ENCODE measurements at regions not wholly inside any gene's neighbourhood (a gene's known extent, or its start where the extent isn't known, plus 50 kb on each side); places are given as distances from the start of the nearest gene placed in this dataset.
A peak's percentile ranks its signal among the peaks of the same experiment; 100 is the strongest.

DNA sequence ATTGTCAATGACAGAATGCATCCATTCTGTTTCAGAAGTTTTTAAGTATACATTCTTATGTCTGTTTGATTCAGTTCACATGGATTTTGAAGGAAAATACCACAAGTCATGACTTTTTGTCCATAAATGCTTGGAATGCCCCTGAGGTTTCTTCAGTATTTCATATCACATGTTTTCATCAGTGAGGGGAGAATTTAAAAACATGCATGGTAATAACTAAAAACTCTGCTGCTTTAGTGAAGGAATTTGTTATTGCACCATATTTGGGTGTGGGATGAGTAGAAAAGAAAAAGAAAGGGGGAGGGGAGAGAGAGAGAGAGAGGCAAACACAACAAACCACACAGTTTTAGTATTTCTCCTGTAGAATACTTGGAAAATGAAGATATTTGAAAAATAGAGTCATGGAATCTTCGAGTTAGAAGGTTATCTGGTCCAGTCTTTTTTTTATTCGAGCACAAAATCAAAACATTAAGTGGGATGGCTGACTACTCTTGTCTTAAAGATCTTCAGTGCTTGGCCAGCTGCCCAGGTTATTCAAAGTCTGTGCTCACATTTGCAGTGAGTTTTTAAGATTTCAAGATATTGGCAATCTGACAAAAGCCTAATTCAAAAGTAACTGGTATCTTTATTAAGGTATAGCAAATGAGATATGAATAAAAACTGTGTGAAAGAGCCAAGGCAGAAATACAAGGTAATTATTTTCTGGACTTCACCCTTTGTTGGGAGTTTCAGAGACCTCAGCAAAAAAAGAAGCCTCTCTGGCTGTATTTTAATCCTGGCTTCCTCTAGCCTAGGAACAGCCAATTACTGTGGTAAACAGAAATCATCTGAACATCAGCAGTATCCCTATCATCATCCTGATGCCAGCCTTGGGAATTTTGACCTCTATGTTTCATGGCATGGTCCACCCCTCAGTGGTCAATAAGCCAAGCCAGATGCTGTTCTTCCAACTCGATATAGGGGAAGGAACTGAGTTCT is 687.9 kb upstream of the CITED2 start:
- no peak for DNase-seq

DNA sequence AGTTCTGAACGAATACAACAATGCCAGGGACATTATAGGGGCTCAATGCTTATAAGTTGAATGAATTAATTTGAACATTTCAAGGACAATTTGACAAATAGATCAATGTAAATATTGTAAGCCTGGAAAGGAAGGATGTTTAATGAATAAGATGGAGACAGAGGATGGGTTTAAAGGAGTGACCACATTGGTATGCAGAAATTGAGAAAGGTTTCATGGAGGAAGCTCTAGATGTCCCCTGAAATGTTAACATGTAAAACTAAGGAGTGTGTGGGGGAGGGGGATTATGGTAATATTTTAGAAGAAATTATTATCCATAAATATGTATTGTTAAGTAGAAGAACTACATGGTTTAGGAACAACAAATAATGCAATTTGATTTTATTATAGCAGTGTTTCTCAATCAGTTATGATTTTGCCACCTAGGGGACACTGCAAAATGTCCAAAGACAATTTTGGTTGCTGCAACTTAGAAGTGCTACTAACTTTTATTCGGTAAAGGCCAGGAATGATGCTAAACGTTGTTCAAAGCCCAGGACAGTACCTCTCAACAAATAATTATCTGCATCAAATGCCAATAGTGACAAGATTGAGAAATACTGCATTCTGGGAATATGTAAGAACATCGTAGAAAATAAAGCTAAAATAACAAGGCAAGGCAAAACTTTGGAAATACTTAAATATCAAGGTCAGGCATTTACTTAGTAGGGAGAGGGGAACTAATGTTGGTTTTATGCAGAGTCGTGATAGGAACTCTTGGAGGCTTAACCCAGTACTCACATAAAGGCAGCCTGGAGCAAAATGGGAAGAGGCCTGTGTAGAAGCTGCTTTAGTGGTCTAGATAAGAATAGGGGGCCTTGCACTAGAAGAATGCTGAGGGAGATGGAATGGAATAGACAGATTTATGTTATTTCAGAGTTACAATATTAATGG is 686.9 kb upstream of the CITED2 start:
- DNase-seq, result no peak

DNA sequence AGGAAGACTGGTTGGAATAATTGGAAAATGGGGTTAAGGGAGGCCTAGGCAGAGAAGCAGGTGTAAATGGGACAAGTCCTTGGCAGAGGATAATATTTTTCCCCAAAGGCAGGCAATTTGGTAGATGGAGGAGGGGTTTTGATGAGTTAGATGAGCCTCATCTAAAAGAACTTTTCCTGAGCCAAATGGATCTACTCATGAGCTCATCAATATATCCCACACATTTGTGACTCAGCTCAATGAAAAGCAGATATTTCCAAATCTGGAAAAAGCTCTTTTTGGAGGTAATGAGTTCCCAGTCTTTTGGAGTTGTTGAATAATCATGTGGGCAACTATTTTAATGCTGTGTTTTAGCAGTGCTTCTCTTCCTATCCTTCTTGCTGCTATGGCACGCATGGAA is 685.5 kb upstream of the CITED2 start:
- DNase-seq, result no peak

GRCh38 chr6:140058863-140059262 is 684.4 kb upstream of the CITED2 start:
- no peak for DNase-seq

GRCh38 chr6:140052736-140053729 is 678.6 kb upstream of the CITED2 start:
- DNase-seq, result no peak

GRCh38 chr6:140051521-140052512 is 677.4 kb upstream of the CITED2 start:
- no peak for DNase-seq

- DNase-seq, result no peak
Observed at GRCh38 chr6:140050101-140050995, 675.9 kb upstream of the CITED2 start.

- no peak for DNase-seq
Observed at GRCh38 chr6:140049251-140049650, 674.8 kb upstream of the CITED2 start.

DNA sequence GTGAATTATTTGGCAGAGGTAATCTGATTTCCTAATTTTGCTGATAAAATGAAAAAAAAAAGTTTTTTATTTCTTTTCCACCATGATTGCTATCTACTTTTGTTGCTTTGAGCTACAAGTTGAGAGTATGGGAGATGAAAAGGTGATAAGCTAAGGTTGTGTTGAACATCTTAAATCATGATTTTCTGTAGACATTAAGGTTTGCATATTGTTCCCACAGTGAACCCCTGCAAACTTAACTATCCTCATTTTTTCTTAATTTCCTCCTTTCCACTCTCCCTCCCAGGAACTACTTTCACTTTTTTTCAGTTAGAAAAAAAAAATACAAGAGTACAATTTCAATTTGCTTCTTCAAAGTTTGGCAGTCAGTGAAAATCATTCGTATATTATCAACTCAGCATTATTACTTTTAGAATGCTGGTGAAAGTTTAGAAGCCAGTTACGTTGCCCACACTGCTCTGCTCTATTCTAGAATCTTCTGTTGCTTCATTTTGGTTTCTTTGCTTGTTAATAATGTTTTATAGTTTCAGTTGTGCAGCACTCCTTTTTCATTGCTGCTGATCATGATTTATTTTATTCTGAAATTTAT is 673.8 kb upstream of the CITED2 start:
- DNase-seq, result no peak

DNA sequence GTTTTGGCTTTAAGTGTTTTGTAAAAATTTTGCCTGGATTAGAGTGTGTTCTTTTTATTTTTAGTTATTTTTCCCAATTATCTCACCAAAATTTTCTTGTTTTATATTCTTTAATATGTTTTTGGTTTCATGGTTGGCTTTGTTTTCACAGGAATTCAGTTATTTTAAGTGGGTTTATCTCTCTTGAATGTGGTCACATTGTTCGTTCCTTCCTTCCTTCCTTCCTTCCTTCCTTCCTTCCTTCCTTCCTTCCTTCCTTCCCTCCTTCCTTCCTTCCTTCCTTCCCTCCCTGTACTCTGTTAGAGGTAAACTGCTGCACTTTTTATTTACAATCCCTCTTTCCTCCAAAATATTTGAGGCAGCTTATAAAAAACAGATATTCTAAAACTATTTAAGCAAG is 672.9 kb upstream of the CITED2 start:
- no peak for DNase-seq

GRCh38 chr6:140046016-140046632 is 671.7 kb upstream of the CITED2 start:
- DNase-seq, result no peak

- no peak for DNase-seq
Observed at GRCh38 chr6:140045116-140045515, 670.7 kb upstream of the CITED2 start.

DNA sequence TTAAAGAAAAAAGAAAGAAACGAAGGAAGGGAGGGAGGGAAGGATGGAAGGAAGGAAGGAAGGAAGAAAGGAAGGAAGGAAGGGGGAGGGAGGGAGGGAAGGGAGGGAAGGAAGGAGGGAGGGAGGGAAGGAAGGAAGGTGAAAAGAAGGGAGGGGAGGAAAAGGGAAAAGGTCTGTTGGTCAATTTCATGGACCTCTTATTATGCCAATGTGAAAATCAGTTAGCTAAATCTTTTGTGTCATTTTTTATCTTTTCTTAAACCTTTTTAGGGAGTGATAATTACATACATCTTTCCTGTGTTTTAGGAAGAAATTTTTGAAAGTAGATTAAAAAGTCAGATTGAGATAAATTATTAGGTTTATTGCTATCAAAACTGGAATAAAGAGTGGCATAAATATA is 670.2 kb upstream of the CITED2 start:
- no peak for DNase-seq

- DNase-seq, result peak in 1 of 5 donors; percentile 2
Observed at GRCh38 chr6:140043762-140044378, 669.4 kb upstream of the CITED2 start.

DNA sequence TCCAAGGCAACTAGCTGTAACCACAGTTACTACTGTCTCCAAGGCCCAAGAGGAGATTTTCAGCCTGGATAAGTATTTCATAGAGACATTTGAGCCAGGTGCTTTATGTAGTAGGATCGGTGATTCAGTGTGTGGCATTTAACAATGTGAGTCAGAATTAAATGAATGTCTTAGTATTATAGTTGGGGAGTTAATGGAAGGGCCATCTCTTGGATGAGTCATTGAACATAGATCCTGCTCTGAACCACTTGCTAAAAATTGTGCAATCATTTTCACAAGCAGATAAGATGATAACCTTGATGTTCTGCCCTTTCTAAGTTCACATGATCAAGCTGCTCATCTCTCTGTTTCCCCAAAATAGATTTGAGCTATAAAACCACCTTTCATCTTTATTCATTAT is 668.9 kb upstream of the CITED2 start:
- DNase-seq, result peak in 1 of 5 donors; percentile 1

DNA sequence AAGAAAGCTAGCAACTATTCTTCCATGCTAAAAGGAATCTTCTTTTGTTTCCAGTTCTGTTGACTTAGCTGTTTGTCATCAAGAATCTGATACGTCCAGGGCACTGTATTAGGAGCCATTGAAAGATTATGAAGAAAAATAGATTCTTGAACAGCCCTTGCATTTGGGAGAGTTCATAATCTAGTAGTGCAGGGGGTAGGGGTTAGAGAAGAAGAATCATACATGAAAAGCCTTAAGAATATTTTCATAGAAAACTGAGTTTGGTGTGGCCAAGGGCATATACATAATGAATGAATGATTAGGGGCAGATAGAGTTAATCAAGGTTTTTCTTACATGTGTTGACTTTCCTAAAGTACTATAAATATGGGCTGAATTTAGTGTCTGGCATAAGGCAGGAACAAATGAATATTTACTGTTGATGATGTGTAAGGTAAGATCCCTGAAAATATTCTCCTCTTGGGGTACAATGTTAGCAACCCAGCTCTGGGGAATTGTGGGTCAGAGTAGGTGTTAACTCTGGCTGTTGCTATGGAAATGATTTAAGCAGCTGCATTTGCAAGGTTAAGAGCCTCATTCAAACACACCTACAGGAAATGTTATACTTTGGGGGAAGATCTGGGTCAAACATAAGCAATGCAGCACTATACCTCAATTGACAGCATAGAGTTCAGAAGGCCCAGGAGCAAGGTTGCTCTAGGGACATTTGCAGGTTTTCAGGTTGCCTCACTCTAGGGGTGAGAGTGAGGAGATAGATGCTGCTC is 667.3 kb upstream of the CITED2 start:
- DNase-seq, result no peak

- no peak for DNase-seq
Observed at GRCh38 chr6:140041056-140041455, 666.6 kb upstream of the CITED2 start.

DNA sequence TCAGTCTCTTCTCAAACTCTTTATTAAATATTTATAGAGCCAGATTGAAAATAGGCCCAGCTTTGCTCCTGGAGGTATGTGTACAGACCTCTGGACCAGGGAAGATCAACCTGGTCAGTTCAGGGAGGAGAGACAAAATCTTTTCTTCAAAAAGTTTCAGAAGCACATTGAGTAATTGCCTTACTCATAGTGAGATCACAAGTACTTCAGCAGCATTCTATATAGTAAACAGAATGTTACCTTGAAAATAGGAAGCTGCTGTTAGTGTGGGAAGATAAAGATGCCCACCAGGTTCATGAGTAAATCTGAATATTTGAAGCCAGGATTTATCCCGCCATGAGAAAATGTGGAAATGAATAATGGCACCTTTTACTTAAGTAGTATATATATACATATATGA is 665.9 kb upstream of the CITED2 start:
- no peak for DNase-seq
